HG03457 (cell line): ENCODE measurements at regions not wholly inside any gene's neighbourhood (a gene's known extent, or its start where the extent isn't known, plus 50 kb on each side); places are given as distances from the start of the nearest gene placed in this dataset.

Source experiments
- ATAC-seq: cut with Tn5 transposase; IDR thresholded peaks from one replicate; pipeline ENCODE4 v1.9.1; 2021; ENCODE audit warnings: moderate number of reproducible peaks; ENCODE audit not compliant: unreplicated experiment

DNA sequence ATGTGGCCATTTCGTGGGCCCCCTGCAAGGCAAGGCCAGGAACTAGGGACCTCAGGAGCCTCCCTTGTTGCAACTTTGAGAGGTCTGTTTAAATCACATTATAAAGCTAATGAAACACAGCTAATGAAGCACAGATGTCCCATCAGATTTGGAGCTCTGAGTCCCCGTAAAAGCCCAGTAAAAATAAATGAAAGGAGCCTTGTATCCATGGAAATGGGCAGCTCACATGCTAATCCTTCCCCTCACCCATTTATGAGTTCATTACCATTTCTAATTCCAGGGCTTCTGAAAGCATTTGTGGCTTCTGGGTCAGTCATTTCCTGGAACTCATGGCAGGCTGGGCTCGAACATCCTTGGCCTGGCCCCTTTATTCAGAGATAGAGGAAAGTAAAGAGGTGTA, 274.8 kb downstream of the SS18 start:
- ATAC-seq, result no peak

DNA sequence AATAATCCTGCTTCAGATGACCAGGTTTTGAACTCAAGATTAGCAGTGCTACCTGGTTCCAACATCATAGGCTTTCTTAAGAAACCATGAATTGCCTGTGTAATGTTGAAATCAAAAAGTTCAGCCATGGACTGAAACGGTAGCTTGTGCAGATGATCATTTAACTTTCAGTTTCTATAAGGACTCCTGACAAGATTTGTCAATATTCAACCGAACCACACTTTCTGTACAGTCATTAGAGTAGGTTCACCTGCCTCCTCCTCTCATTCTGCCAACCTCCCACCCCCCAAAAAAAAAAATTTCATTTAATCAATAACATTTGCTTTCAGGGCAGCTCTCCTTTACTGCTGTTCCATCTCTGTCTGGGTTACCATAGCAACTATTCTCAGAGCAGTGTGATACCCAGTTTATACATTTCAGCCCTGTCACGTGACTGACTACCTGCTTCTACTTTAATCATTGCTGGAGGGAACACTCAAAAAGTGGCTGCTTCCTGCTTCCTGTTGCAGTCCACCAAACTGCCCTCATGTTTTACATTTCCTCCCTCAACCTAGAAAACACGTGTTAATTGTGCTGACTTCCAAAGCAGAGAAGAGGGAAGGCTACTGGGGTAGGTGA, 275.5 kb downstream of the SS18 start:
- peak; percentile 98 for ATAC-seq

DNA sequence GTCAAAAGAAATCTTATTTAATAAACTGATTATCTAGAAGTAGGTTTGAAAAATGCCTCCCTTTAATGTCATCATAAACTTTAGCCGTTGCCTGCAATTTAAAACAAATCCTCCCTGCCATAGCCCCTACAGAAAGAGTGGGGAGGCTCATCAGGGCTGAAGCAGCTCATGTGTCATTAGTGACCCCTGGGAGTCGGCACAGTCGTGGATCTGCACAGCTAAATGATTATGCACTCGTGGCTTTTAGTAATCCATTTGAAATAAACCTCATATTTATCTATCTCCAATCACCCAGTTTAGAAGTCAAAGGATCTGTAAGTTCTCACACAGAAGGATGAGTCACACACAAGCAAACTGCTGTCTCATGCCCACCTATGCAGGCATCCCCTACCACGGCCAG, 277.3 kb downstream of the SS18 start:
- ATAC-seq, result no peak

DNA sequence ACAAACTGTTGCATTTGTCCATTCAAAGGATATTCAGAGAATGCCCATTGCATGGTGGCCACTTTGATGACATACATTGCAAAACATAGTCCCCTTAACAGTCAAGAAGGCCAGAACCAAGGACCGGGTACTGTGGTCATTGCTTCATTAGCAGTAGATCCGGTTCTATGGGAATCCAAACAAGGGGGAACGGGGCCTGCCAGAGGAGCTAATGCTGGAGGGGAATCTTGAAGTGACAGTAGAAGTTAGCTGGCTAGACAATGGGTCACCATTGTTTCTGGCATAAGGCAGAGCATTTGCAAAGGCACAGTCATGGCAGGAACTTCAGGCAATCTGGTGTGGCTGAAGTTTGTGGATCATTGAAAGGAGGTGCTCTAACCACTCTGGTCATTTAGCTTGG, 279.7 kb downstream of the SS18 start:
- no peak for ATAC-seq

DNA sequence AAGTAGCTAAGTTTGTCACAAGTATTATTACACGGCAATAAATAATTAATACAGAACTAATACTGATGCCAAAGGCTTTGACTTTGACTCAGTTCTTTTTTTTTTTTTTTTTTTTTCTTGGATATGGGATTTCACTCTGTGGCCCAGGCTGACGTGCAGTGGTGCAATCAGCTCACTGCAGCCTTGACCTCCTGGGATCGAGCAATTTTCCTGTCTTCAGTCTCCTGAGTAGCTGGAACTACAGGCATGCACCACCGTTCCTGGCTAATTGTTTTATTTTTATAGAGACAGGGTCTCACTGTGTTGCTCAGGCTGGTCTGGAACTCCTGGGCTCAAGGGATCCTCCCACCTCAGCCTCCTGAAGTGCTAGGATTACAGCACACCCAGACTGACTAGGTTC, 284.5 kb downstream of the SS18 start:
- no peak for ATAC-seq

DNA sequence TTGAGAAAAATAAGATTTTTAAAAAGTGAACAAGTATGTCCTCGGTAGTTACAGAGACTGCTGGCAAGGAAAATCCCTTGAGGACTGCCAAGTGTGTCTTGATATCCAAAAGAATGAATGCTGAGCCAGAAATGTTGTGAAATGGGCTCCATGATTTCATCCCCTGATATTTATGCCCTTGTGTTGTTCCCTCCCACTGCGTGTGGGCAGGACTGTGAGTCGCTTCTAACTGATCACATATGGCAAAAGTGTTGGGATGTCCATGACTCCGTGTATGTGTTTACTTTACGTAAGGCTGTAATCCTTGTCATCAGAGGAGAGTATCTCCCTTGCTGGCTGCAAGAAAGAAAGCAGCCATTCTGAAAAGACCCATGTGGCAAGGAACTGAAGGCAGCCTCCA, 285.1 kb downstream of the SS18 start:
- ATAC-seq, result no peak

DNA sequence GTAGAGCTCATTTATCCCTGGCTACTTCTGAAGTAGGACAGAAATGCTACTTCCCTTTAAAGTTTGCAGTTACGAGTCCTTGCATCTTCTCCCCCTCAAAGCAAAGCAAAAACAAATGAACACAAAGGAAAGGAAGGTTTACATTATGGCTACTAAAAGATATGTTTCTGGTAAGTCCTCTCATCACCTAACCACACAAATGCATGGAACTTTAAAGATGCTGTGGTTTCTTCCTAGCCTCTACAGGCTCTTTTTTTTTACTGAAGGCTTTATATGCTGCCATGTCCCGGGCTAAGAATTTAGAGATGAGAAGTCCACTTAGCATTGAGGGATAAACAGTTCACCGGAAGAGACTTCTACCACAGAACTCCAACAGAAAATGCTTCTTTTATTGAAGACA, 291.2 kb downstream of the SS18 start:
- no peak for ATAC-seq

DNA sequence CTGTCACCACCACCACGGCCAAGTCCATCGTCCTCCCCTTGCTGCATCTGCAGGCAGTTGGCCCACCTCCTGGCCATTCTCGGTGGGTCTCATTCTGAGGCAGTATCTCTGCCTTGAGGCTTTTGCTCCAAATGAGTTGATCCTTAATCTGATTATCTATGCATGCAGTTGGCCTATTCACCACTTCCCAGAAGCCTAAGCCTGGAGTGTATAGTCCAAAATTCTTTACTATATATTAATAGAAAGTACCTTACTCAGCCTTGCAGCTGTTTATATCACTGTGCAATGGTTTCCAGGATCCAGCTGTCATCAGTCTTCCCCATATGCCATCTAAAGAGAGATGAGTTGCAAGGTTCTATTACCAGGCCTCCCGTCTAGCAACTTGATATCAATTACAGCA, 292.4 kb downstream of the SS18 start:
- no peak for ATAC-seq

DNA sequence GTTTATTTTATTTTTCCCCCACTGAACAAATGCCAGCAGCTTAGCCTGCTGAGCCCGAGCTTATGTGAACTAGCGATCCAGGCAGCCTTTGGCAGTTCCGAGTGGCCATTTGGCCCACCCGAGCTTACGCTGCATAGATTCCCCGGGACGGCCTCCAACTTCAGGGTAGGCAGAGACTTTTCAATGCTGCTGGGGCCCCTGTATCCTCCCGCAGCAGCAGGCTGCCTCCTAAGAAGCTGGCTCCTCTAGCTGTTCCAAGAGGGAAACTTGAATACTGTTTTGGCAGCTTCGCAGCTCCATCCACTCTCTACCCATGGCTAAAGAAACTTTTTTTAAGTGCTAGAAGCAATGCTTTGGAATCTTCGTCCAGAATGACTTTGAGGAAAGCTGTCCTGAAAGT, 295.2 kb downstream of the SS18 start:
- no peak for ATAC-seq

DNA sequence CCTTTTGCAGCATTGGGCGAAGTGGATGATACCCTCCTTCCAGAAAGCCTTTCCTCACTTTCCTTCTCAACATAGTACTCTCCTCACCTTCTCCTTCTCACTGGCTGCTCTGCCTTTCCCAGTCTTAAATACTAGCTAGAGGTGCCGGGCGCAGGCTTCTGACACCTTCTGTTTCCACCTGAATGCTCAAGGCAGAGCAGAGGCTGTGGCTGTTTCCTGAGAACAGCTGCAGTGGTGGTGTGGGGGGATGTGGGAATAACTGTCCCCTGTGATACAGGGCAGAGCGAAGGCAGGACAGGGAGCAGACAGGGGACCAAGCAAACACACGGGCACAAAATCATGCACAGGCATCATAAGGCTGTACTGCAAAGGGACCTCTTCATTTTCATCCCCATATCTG, 303.1 kb downstream of the SS18 start:
- no peak for ATAC-seq

DNA sequence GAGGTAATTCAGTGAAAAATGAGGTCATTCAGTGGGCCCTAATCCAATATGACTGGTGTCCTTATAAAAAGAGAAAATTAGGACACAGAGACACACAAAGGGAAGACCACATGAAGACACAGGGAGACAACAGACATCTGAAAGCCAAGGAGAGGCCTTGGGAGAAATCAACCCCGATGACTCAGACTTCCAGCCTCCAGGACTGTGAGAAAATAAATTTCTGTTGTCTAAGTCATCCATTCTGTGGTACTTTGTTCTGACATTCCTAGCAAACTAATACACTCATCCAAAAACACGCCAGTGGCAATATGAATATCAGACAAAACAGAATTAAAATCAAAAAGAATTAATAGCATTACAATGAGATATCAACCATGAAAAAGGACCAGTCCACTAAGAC, 303.7 kb downstream of the SS18 start:
- ATAC-seq, result no peak

DNA sequence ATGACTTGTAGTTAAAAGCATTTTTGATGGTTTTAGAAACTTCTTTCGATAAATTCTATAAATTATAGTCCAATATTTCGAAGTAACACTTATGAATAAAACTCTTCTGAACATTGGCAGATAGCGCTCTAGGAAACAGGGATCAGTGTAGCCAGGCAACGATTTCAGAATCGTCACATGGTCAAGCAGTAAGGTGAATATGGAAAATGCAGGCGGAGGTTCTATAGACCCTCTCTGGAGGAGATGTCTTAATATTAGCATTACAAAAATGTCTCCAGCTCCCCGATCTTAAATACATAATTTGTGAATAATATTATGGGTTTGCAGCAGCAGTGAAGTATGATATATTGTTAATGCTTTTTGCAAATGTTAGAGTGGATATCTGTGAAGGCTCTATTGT, 310.3 kb downstream of the SS18 start:
- no peak for ATAC-seq

DNA sequence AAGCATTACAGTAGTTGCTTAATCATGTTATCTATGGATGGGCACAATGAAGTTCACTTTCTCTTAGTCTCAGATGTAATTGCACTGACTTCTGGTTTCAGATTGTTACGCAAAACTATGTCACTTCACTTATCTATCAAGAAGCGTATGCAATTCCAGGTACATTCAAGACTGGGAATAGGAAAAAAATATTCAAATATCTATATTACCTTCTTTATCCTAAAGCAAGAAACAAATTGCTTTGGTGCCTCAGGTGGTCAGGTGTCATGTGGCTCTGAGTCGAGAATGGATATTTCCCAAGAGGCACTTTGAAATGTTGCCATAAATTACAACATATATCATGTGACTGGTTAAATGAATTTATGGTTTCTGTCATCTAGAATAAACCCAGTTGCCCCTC, 318.6 kb downstream of the SS18 start:
- no peak for ATAC-seq

DNA sequence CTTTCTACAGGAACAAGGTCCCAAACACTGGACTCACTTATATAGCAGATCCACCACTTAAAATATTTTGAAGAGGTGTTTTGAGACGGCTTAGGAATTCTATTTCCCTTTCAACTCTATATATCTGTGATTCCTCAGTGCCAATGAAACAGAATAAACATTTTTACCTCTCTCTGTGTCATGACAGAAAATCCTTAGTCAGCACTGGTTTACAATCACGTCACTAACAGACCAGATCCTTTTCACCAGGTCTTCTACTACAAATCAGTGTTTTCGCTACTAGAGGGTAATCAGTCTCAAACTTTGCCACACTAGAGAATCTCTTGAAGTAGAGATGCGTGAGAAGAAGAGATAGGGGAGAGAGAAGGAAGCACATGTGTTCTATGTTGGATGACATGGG, 325.6 kb downstream of the SS18 start:
- ATAC-seq, result no peak

DNA sequence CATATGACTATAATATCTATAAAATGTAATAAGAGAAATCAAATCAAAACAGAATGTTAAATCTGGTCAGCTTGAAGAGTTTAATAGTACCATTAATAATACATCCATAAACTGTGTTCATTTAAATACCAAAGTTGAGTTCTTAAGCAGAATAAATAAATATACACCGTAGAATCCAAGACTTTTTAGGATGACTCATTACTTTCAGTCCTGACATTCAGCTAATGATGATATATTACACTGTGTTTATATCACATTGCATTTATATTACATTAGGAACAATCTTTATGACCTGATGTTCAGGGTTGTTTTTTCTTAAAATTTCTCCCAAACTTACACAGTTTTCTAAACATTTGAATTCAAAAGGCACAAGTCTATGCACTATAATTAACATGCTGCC, 331.3 kb downstream of the SS18 start:
- no peak for ATAC-seq

DNA sequence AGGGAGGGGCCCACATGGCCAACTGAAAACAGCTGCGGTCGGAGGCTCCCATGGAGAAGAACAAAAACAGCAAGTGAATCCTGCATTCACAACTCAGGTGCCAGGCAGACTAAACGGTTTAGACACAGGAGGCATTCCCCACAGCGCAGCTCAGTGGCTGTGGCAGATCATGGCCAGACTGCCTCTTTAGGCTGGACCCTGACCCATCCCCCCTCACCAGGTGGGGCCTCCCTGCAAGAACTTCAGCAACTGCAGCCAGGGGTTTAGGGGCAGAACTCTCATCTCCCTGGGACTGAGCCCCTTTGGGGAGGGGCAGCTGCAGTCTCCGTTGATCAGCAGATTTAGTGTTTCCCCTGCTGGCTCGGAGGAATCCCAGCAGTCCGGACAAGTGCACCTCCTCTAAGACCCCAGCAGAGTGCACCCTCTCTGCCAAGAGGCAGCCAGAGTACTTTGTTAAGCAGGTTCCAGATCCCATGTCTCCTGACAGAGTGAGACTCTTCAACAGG, 346.7 kb downstream of the SS18 start:
- ATAC-seq, result no peak

DNA sequence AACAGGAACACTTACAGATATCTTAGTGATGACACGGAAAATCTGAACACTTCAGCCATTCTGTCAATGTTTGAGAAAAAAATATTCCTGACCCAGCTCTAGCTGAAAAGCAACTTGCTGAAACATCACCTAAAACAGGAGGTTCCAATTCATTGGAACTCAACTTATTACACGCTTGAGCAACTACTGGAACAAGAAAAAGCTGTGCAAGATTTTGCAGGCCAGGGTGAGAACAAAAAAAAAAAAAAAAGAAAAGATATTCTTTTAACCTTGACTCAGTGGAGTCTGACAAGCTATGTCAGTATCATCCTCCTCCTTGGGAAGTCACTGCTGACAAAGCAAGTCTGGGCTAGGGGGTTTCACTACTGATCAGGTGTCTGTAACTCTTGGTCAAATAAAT, 351.0 kb downstream of the SS18 start:
- no peak for ATAC-seq

DNA sequence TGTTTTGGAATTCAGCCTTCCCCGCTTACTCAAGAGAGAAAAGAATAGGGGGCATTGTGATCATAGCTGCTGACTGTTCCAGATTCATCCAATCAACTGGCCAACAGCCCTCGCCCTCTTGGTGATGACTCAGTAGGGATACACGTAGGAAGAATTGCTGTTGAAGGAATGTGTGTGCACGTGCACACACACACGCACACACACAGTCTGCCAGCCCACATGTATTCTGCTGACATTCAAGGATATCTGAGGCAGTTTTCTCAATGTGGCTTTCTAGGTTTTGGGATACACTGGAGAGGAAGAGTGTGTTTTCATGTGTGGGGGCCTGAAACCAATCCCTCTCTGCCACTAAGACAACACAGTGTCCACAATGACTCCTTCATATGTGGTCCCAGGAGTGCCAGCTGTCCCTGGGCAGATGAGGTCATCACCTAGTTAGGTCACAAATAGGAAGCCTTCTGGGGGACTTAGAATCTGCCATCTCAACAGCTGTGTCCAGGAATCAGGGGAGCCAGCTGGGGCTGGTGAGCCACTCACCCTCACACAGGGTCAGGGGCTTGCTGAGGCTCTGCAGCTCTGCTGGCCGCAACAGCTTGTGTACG, 352.6 kb downstream of the SS18 start:
- ATAC-seq, result no peak

DNA sequence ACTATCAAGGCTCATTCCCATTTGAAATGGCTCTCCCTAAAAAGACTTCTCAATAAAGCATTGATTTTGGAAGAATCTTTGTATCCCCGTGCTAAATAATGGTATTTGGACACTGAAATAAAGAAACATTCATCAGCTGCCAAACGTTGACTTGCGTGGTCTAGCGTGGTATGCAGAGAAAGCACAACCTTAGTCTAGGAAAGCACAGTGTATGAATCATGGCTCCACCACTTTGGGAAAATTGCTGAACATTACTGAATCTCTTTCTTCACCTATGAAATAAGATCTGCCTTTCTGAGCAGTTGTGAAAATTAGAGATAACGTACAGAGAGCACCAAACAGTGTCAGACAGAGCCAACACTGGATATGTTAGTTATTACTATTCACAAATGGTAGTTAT, 353.9 kb downstream of the SS18 start:
- no peak for ATAC-seq

DNA sequence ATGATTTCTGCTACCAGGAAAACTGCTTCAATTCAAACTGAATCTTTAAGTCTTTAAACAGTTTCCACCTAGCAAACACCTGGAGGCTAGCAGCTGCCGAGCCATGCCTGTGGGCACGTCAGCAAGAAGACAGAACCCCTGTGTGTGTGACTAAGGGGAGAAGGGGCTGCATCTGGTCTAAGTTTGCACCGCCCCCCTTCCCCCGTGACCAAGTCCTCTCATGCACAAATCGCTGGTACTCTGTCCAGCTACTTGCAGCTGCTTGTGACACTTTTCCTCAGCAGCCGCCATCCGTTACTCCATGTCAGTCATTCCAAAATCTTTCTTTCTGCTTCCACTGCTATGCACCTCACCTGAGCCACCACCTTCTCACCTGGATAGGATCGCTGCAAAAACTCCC, 355.0 kb downstream of the SS18 start:
- no peak for ATAC-seq

DNA sequence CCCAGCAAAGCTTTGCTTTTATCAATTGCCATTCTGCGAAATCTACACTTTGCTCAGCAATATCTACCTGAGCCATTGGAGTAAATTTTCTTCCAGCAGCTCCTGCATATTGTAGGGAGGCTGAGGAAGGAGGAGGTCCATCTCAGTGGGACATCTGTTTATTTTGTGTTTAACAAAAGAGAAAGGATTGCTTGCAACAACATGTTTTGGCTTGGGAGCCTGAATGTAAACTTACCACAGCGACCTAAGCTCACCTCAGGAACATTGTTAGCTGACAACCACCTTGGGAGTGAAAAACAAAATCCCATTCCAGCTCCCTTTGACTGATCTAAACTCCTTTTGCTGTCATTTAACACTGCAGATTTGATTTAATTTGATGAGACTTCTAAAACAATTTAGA, 356.1 kb downstream of the SS18 start:
- no peak for ATAC-seq

DNA sequence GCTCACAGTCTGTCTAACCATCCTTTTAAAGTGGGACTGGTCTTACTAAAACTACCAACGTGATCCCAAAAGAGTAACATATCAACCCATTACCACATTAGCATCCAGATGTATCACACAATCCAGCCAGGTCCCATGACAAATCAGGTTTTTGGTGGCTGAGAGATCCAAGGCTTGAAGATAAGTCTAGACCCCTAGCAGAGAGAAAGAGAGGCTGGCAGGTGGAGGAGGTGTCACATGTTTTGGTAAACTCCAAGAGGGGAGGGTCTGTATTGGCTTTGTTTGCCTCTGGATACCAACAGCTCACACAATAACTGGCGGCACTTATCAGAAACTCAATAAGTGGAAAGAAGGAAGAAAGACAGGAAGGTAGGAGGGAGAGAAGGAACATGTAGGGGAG, 357.6 kb downstream of the SS18 start:
- ATAC-seq, result no peak

DNA sequence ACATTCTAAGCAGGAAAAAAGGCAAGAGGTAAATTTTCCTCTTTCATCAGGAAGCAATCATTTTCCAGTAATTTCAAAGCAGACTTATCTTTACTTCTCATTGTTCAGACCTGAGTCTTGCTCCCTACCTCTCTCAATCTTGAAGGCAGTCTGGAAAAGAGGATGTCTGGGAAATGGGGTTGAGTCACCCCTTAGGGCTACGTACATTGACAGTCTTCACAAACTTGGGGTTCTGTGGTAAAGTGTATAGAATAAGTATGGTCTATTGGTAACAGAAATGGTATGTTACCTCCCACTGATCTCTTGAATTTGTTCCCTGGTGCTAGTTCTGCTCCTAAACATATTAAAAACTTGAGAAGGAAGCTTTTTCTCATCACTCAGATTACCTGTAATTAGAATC, 361.3 kb downstream of the SS18 start:
- no peak for ATAC-seq
